ENCODE measurements at regions not wholly inside any gene's neighbourhood (a gene's known extent, or its start where the extent isn't known, plus 50 kb on each side); places are given as distances from the start of the nearest gene placed in this dataset.

DNA sequence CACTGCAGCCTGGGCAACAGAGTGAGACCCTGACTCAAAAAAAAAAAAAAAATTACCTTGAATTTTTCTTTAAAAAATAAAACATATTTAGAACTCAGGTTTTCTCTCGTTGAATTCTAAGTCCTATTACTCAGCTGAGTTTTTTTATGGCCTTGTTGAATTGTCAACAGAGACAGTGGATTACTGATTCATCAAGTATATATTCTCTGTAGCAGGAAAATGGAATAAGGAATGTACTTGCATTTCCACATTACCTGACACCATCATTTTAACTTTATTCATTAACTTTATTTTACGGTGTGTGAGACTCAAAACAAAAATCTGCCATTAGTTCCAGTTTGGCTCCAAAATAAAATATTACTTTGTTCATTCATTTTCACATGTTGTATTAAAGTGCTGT, 53.8 kb upstream of the APP start:
- DNase-seq (ENCODE audit: low spot score) = no peak
